K562 (cell line): ENCODE measurements at regions not wholly inside any gene's neighbourhood (a gene's known extent, or its start where the extent isn't known, plus 50 kb on each side); places are given as distances from the start of the nearest gene placed in this dataset.

Source experiments
- ATAC-seq: fragments of 200-7000 bp; cut with Tn5 transposase; 3 replicates; pipeline ENCODE4 v1.9.1; 2020; ENCODE audit warnings: moderate library complexity
- BruUV-seq: library from RNA; stranded (reverse); fragments of 400-500 nt; replicated peaks from 2 replicates; lab custom pipeline; 2021; lab: Mats Ljungman, UMichigan
- CTCF ChIA-PET: fragments of 300-600 bp; formaldehyde crosslinking; extraction: SDS; loops from one replicate; lab custom pipeline; 2021; ENCODE audit warnings: low intra/inter-chr PET ratio; lab: Yijun Ruan, JAX
- POLR2A ChIA-PET: fragments of 300-600, 350-650 bp; sonication (Branson Sonifier 250); formaldehyde crosslinking; extraction: SDS; loops from one replicate; lab custom pipeline; 2021; ENCODE audit warnings: antibody characterized with exemption, inconsistent platforms; lab: Yijun Ruan, JAX
- DNase-seq, 4 experiments: peaks; one replicate each; pipeline versions ENCODE4 v3.0.0 to v3.0.0-alpha.2; 2011 to 2018; ENCODE audit warnings: low spot score in 3 of 4, mixed read lengths in 3 of 4; ENCODE audit errors: extremely low read depth in 1 of 4
- FAIRE-seq: peaks from 2 replicates; lab custom pipeline; 2011; peaks lifted over from hg19 to GRCh38; lab: Jason Lieb, UNC
- H2AFZ ChIP-seq: 2 replicates; pipeline ENCODE4 v1.6.0; 2011; ENCODE audit warnings: low read depth, low read length, control low read depth, inconsistent platforms
- H3K27ac ChIP-seq: fragments of 200-600 bp; 3 replicates; pipeline ENCODE4 v1.8.0; 2011; ENCODE audit warnings: low read depth, mild to moderate bottlenecking, control low read depth, inconsistent platforms, low read length, moderate library complexity, mixed read lengths; ENCODE audit errors: extremely low read depth
- H3K27me3 ChIP-seq, 2 experiments: fragments of 300-600 bp in 1 of 2; 2 replicates in 1 of 2; 3 replicates in 1 of 2; pipeline versions ENCODE4 v1.6.0 to v1.8.0; 2011; ENCODE audit warnings: inconsistent platforms in 2 of 2, low read length in 2 of 2, mild to moderate bottlenecking in 1 of 2, mixed read lengths in 1 of 2, moderate library complexity in 1 of 2; ENCODE audit not compliant: control insufficient read depth in 2 of 2, insufficient read depth in 2 of 2
- H3K36me3 ChIP-seq: fragments of 300-600 bp; 3 replicates; pipeline ENCODE4 v1.8.0; 2011; ENCODE audit warnings: mild to moderate bottlenecking, low read length, inconsistent platforms; ENCODE audit not compliant: control insufficient read depth, insufficient read depth
- H3K4me1 ChIP-seq, 2 experiments: fragments of 200-600 bp in 1 of 2; replicated peaks in 1 of 2; 2 replicates in 1 of 2; 3 replicates in 1 of 2; pipeline versions ENCODE4 v1.5.1 to v1.8.0; 2011; ENCODE audit warnings: inconsistent platforms in 2 of 2, low read length in 2 of 2, mild to moderate bottlenecking in 1 of 2, mixed read lengths in 1 of 2, moderate library complexity in 1 of 2; ENCODE audit not compliant: control insufficient read depth in 2 of 2, insufficient read depth in 2 of 2
- H3K4me2 ChIP-seq: 2 replicates; pipeline ENCODE4 v1.6.1; 2011; ENCODE audit warnings: low read length, control low read depth, inconsistent platforms, mixed read lengths; ENCODE audit not compliant: insufficient read depth
- H3K4me3 ChIP-seq: fragments of 200-600 bp; sonication (generic), shearing (Covaris generic); 2 replicates; pipeline ENCODE4 v1.5.1; 2016; ENCODE audit warnings: control low read depth, inconsistent platforms
- H3K79me2 ChIP-seq: fragments of 200-600 bp; 3 replicates; pipeline ENCODE4 v1.8.0; 2011; ENCODE audit warnings: low read length, inconsistent platforms; ENCODE audit not compliant: control insufficient read depth, insufficient read depth
- H3K9ac ChIP-seq, 2 experiments: 2 replicates each; pipeline versions ENCODE4 v1.6.0 to v1.6.1; 2011; ENCODE audit warnings: low read depth in 2 of 2, low read length in 2 of 2, control low read depth in 1 of 2, inconsistent platforms in 1 of 2, mild to moderate bottlenecking in 1 of 2, mixed read lengths in 1 of 2; ENCODE audit not compliant: insufficient read depth in 1 of 2
- H3K9me1 ChIP-seq: one replicate; pipeline ENCODE4 v1.6.0; 2011; ENCODE audit warnings: inconsistent platforms, mild to moderate bottlenecking, low read length, moderate library complexity; ENCODE audit not compliant: control insufficient read depth, insufficient read depth
- H3K9me3 ChIP-seq: replicated peaks from 2 replicates; pipeline ENCODE4 v1.5.1; 2011; ENCODE audit warnings: low read depth, low read length, inconsistent platforms; ENCODE audit not compliant: control insufficient read depth, insufficient read depth
- H4K20me1 ChIP-seq: replicated peaks from 2 replicates; pipeline ENCODE4 v1.6.1; 2011; ENCODE audit warnings: low read length, inconsistent platforms, mixed read lengths; ENCODE audit not compliant: control insufficient read depth, insufficient read depth
- EP400 ChIP-seq: fragments of 450-650 bp; IDR thresholded peaks from 2 replicates; pipeline ENCODE4 v1.6.1; 2017; ENCODE audit warnings: antibody characterized with exemption, mild to moderate bottlenecking, moderate library complexity
- KLF6 ChIP-seq: fragments of 250-450 bp; sonication (Bioruptor Pico); IDR thresholded peaks from 2 replicates; pipeline ENCODE4 v1.4.0; 2020; ENCODE audit warnings: mild to moderate bottlenecking, moderate library complexity, borderline replicate concordance
- TEAD4 ChIP-seq, 2 experiments: sonication (generic) in 1 of 2; formaldehyde crosslinking in 1 of 2; IDR thresholded peaks; 2 replicates each; pipeline versions ENCODE4 v1.6.1 to v1.8.0; 2012 to 2022; ENCODE audit warnings: borderline replicate concordance in 1 of 2, inconsistent platforms in 1 of 2, low read length in 1 of 2, mild to moderate bottlenecking in 1 of 2, missing genetic modification reagents in 1 of 2
- ZBTB17 ChIP-seq: fragments of 450-650 bp; formaldehyde crosslinking; IDR thresholded peaks from 2 replicates; pipeline ENCODE4 v1.4.0; 2020; ENCODE audit warnings: mild to moderate bottlenecking
- ZNF354B ChIP-seq: fragments of 250-450 bp; sonication (Bioruptor Pico); IDR thresholded peaks from 2 replicates; pipeline ENCODE4 v1.4.0; 2020
- WGBS: fragments of 100-300 bp; shearing (Covaris generic); methylation state at CpG from one replicate; pipeline ENCODE4 v1.1.6; 2016; ENCODE audit warnings: low coverage, mixed read lengths; ENCODE audit not compliant: insufficient coverage; ENCODE audit errors: missing lambda C conversion rate; 5-methylcytosine and 5-hydroxymethylcytosine counted together
- in situ Hi-C: fragments of 300-500 bp; cut with MboI; formaldehyde crosslinking; loops from 4 replicates; pipeline ENCODE4 v1.15.0; 2018; ENCODE audit warnings: inconsistent platforms, mixed read lengths
- intact Hi-C: fragments of 100-400 bp; cut with micrococcal nuclease; formaldehyde crosslinking; loops from 2 replicates; pipeline ENCODE4 v1.14.2; 2022
- TF ChIP-seq, protein P1 (sequence below): fragments of 250-450 bp; sonication (Bioruptor Pico); IDR thresholded peaks from 2 replicates; pipeline ENCODE4 v1.8.0; 2021; ENCODE audit warnings: mild to moderate bottlenecking, moderate library complexity

GRCh38 chr1:178579095-178579494 lies 66.2 kb downstream of the TEX35 start (continued):
- TF ChIP-seq, protein P1, sequence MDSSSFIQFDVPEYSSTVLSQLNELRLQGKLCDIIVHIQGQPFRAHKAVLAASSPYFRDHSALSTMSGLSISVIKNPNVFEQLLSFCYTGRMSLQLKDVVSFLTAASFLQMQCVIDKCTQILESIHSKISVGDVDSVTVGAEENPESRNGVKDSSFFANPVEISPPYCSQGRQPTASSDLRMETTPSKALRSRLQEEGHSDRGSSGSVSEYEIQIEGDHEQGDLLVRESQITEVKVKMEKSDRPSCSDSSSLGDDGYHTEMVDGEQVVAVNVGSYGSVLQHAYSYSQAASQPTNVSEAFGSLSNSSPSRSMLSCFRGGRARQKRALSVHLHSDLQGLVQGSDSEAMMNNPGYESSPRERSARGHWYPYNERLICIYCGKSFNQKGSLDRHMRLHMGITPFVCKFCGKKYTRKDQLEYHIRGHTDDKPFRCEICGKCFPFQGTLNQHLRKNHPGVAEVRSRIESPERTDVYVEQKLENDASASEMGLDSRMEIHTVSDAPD (CRISPR knock-in tag): no peak
- TF ChIP-seq KLF6 (no peak), ZBTB17 (CRISPR knock-in tag) (no peak)

DNA sequence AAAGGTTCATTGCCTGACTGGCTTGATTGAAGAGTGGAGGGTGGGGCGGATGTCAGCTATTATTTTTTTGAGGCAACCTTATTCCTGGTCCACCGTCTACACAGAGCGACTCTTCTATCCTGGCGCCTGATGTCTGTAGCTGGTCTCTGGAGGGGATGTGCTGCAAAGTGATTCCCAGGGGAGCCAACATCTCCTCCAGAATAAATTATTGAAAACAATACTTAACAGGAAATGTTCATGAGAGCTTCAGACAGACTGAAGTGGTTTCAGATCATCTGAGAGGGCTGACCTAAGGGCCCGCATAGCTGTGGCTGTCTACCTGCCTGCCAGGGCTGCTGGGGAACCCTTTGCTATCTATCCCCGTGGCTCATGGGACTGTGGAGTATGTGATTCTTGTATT lies 66.7 kb downstream of the TEX35 start:
- ChIA-PET CTCF (no interaction called here), POLR2A (no interaction called here)
- Histone ChIP-seq H3K36me3 (no peaks in the 10 kb centered on the region), H2AFZ (no peak overlapping the region), H3K27me3 (peaks cover 2 to 4% of the 10 kb centered on the region in 2 experiments; a peak in 1 of 5 replicates), H3K9ac (no peak overlapping the region), H3K79me2 (no peaks in the 10 kb centered on the region), H3K9me1 (no peaks in the 10 kb centered on the region), H3K4me1 (no peaks in the 10 kb centered on the region), H3K4me3 (no peak overlapping the region), H3K27ac (no peak overlapping the region), H3K4me2 (no peak overlapping the region), H3K9me3 (no peaks in the 10 kb centered on the region), H4K20me1 (0 out of 2 replicates have a peak, but pooled peaks cover 4% of the 10 kb centered on the region)
- no peak for ATAC-seq
- DNase-seq: no peak
- in situ Hi-C loops (no loop called here), intact Hi-C loops (no loop called here)
- no peak for FAIRE-seq
- BruUV-seq: no TSS peak
- 2% methylated on average over 6 of the region's 6 CpGs for WGBS
- TF ChIP-seq TEAD4 (IDR thresholded peaks at IDR 0.05; ENCODE audit: low read length): no peak
- no peak for TF ChIP-seq TEAD4 (CRISPR knock-in tag; IDR thresholded peaks at IDR 0.05; ENCODE audit: borderline replicate concordance)
- no peak for TF ChIP-seq ZNF354B (CRISPR knock-in tag)
- no peak for TF ChIP-seq EP400
- TF ChIP-seq, all 486 proteins: peak for 0
